ENCODE measurements at regions not wholly inside any gene's neighbourhood (a gene's known extent, or its start where the extent isn't known, plus 50 kb on each side); places are given as distances from the start of the nearest gene placed in this dataset.

GRCh38 chr3:193816656-193817311 is 223.8 kb downstream of the OPA1 start:
- TF ChIP-seq, protein P1, sequence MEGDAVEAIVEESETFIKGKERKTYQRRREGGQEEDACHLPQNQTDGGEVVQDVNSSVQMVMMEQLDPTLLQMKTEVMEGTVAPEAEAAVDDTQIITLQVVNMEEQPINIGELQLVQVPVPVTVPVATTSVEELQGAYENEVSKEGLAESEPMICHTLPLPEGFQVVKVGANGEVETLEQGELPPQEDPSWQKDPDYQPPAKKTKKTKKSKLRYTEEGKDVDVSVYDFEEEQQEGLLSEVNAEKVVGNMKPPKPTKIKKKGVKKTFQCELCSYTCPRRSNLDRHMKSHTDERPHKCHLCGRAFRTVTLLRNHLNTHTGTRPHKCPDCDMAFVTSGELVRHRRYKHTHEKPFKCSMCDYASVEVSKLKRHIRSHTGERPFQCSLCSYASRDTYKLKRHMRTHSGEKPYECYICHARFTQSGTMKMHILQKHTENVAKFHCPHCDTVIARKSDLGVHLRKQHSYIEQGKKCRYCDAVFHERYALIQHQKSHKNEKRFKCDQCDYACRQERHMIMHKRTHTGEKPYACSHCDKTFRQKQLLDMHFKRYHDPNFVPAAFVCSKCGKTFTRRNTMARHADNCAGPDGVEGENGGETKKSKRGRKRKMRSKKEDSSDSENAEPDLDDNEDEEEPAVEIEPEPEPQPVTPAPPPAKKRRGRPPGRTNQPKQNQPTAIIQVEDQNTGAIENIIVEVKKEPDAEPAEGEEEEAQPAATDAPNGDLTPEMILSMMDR (IDR thresholded peaks at IDR 0.05), result peak in 3 of 7 experiments; percentile 19 to 27 (median 20)
- TF ChIP-seq POLR2A (IDR thresholded peaks at IDR 0.05), result peak in 2 of 3 donors; percentile 48 to 54
